Prostate gland (tissue), 2 donors: ENCODE measurements at regions not wholly inside any gene's neighbourhood (a gene's known extent, or its start where the extent isn't known, plus 50 kb on each side); places are given as distances from the start of the nearest gene placed in this dataset.

Experiments
- CTCF ChIP-seq, 4 experiments: fragments of 200-600 bp in 2 of 4; fragments of 450-650 bp in 2 of 4; sonication (generic) in 2 of 4; IDR thresholded peaks; 1 replicate in 3 of 4; 2 replicates in 1 of 4; pipeline ENCODE4 v1.5.1; 2016 to 2019; ENCODE audit warnings: antibody characterized with exemption in 4 of 4, mild to moderate bottlenecking in 2 of 4, moderate library complexity in 2 of 4
- POLR2A ChIP-seq: fragments of 450-650 bp; IDR thresholded peaks from one replicate; pipeline ENCODE4 v1.6.1; 2016; ENCODE audit warnings: antibody characterized with exemption, mild to moderate bottlenecking
- POLR2AphosphoS5 ChIP-seq: sonication (generic); formaldehyde crosslinking; IDR thresholded peaks from one replicate; pipeline ENCODE4 v1.6.1; 2017; ENCODE audit warnings: antibody characterized with exemption

GRCh38 chr1:199029401-199029800 lies 390.6 kb downstream of the PTPRC start:
- TF ChIP-seq POLR2A (no peak), CTCF (IDR thresholded peaks at IDR 0.05) (no peak), POLR2AphosphoS5 (no peak)
